ENCODE measurements at regions not wholly inside any gene's neighbourhood (a gene's known extent, or its start where the extent isn't known, plus 50 kb on each side); places are given as distances from the start of the nearest gene placed in this dataset.

GRCh38 chr2:167721593-167721992 is 525.8 kb downstream of the STK39 start:
- no peak for TF ChIP-seq CTCF (IDR thresholded peaks at IDR 0.05)
- no peak for TF ChIP-seq POLR2A (IDR thresholded peaks at IDR 0.05)
- no peak for TF ChIP-seq POLR2AphosphoS5 (IDR thresholded peaks at IDR 0.05)
